HEK293 (cell line): ENCODE measurements at regions not wholly inside any gene's neighbourhood (a gene's known extent, or its start where the extent isn't known, plus 50 kb on each side); places are given as distances from the start of the nearest gene placed in this dataset.

ENCODE experiments used
- ZNF114 ChIP-seq: fragments of 450-650 bp; formaldehyde crosslinking; IDR thresholded peaks from 2 replicates; pipeline ENCODE4 v1.5.0; 2017; ENCODE audit warnings: missing biosample characterization, missing genetic modification characterization
- ZNF24 ChIP-seq: fragments of 450-650 bp; formaldehyde crosslinking; IDR thresholded peaks from 2 replicates; pipeline ENCODE4 v1.5.1; 2016; ENCODE audit warnings: missing biosample characterization, missing genetic modification characterization
- ZNF416 ChIP-seq: fragments of 450-650 bp; formaldehyde crosslinking; IDR thresholded peaks from 2 replicates; pipeline ENCODE4 v1.5.1; 2016; ENCODE audit warnings: missing biosample characterization, missing genetic modification characterization
- TF ChIP-seq, protein P1 (sequence below): fragments of 450-650 bp; formaldehyde crosslinking; IDR thresholded peaks from 2 replicates; pipeline ENCODE4 v1.5.1; 2016; ENCODE audit warnings: missing biosample characterization, missing genetic modification characterization

GRCh38 chr7:31462636-31463035 lies 51.3 kb upstream of the ITPRID1 start:
- TF ChIP-seq, protein P1, sequence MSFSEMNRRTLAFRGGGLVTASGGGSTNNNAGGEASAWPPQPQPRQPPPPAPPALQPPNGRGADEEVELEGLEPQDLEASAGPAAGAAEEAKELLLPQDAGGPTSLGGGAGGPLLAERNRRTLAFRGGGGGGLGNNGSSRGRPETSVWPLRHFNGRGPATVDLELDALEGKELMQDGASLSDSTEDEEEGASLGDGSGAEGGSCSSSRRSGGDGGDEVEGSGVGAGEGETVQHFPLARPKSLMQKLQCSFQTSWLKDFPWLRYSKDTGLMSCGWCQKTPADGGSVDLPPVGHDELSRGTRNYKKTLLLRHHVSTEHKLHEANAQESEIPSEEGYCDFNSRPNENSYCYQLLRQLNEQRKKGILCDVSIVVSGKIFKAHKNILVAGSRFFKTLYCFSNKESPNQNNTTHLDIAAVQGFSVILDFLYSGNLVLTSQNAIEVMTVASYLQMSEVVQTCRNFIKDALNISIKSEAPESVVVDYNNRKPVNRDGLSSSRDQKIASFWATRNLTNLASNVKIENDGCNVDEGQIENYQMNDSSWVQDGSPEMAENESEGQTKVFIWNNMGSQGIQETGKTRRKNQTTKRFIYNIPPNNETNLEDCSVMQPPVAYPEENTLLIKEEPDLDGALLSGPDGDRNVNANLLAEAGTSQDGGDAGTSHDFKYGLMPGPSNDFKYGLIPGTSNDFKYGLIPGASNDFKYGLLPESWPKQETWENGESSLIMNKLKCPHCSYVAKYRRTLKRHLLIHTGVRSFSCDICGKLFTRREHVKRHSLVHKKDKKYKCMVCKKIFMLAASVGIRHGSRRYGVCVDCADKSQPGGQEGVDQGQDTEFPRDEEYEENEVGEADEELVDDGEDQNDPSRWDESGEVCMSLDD, result no peak
- no peak for TF ChIP-seq ZNF416
- no peak for TF ChIP-seq ZNF24 (tag by site-specific recombination)
- no peak for TF ChIP-seq ZNF114
